ENCODE measurements at regions not wholly inside any gene's neighbourhood (a gene's known extent, or its start where the extent isn't known, plus 50 kb on each side); places are given as distances from the start of the nearest gene placed in this dataset.

DNA sequence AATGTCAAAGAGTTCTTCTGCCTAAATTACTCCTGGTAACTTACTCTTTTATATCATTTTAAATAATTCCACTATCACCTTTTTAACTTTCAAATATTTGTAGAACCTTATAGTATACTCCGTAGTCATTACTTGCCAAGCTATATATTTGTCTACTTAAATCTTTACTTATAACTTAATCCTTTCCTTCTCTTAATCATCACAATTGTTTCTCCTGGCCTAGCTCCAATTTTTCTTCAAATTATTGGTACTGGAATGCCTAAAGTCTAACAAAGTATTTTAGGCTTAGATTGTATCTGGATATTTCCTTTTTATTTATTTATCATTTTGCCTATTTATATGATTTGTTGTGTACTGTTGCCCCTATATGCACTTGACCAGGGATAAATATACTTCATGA lies 109.5 kb downstream of the MZT1 start:
- no peak for TF ChIP-seq EZH2 (IDR thresholded peaks at IDR 0.05; ENCODE audit: borderline replicate concordance, low read depth, low read length, severe bottlenecking)
- TF ChIP-seq, protein P1, sequence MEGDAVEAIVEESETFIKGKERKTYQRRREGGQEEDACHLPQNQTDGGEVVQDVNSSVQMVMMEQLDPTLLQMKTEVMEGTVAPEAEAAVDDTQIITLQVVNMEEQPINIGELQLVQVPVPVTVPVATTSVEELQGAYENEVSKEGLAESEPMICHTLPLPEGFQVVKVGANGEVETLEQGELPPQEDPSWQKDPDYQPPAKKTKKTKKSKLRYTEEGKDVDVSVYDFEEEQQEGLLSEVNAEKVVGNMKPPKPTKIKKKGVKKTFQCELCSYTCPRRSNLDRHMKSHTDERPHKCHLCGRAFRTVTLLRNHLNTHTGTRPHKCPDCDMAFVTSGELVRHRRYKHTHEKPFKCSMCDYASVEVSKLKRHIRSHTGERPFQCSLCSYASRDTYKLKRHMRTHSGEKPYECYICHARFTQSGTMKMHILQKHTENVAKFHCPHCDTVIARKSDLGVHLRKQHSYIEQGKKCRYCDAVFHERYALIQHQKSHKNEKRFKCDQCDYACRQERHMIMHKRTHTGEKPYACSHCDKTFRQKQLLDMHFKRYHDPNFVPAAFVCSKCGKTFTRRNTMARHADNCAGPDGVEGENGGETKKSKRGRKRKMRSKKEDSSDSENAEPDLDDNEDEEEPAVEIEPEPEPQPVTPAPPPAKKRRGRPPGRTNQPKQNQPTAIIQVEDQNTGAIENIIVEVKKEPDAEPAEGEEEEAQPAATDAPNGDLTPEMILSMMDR (IDR thresholded peaks at IDR 0.05; ENCODE audit: borderline replicate concordance, extremely low read depth, low read length, poor library complexity, severe bottlenecking), result no peak

Measured in DND-41 (cell line).